Loucy (cell line): ENCODE measurements at regions not wholly inside any gene's neighbourhood (a gene's known extent, or its start where the extent isn't known, plus 50 kb on each side); places are given as distances from the start of the nearest gene placed in this dataset.

Experiments used
- EZH2phosphoT487 ChIP-seq: fragments of 200-600 bp; IDR thresholded peaks from 2 replicates; pipeline ENCODE4 v1.6.1; 2018; ENCODE audit warnings: antibody characterized with exemption, mild to moderate bottlenecking, moderate library complexity, borderline replicate concordance
- TF ChIP-seq, protein P1 (sequence below): fragments of 200-600 bp; sonication (generic); conservative IDR thresholded peaks from 2 replicates; pipeline ENCODE4 v1.5.1; 2014; ENCODE audit warnings: mild to moderate bottlenecking, antibody characterized with exemption, low read length

GRCh38 chr11:11709447-11710239, 87.8 kb upstream of the GALNT18 start:
- TF ChIP-seq, protein P1, sequence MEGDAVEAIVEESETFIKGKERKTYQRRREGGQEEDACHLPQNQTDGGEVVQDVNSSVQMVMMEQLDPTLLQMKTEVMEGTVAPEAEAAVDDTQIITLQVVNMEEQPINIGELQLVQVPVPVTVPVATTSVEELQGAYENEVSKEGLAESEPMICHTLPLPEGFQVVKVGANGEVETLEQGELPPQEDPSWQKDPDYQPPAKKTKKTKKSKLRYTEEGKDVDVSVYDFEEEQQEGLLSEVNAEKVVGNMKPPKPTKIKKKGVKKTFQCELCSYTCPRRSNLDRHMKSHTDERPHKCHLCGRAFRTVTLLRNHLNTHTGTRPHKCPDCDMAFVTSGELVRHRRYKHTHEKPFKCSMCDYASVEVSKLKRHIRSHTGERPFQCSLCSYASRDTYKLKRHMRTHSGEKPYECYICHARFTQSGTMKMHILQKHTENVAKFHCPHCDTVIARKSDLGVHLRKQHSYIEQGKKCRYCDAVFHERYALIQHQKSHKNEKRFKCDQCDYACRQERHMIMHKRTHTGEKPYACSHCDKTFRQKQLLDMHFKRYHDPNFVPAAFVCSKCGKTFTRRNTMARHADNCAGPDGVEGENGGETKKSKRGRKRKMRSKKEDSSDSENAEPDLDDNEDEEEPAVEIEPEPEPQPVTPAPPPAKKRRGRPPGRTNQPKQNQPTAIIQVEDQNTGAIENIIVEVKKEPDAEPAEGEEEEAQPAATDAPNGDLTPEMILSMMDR, result no peak
- TF ChIP-seq EZH2phosphoT487, result no peak
